B cell (primary cell): ENCODE measurements at regions not wholly inside any gene's neighbourhood (a gene's known extent, or its start where the extent isn't known, plus 50 kb on each side); places are given as distances from the start of the nearest gene placed in this dataset.
"Not testable (repeated sequence)": the region's sequence is repeated elsewhere in the genome, so short reads cannot be mapped to it uniquely, and the experiment has no call there.

Source experiments
- ATAC-seq: fragments of 200-7000 bp; cut with Tn5 transposase; one replicate; pipeline ENCODE4 v1.10.0; 2021; ENCODE audit warnings: low read depth, mild to moderate bottlenecking, moderate number of reproducible peaks, moderate library complexity
- CTCF ChIA-PET: fragments of 350-600 bp; sonication (Branson Sonifier 250); formaldehyde crosslinking; loops from one replicate; lab custom pipeline; 2021; ENCODE audit warnings: antibody characterized with exemption, inconsistent platforms; lab: Charles Lee
- POLR2A ChIA-PET: fragments of 350-600 bp; sonication (Branson Sonifier 250); formaldehyde crosslinking; loops from one replicate; lab custom pipeline; 2021; ENCODE audit warnings: antibody characterized with exemption; lab: Charles Lee
- DNase-seq: peaks from one replicate; pipeline ENCODE4 v3.0.0; 2013
- H2AFZ ChIP-seq: 2 replicates; pipeline ENCODE4 v1.6.1; 2012; ENCODE audit warnings: mild to moderate bottlenecking, low read depth, low read length; ENCODE audit not compliant: insufficient read depth, poor library complexity, severe bottlenecking
- H3K27ac ChIP-seq, 2 donors: 1 replicate in 1 of 2; 2 replicates in 1 of 2; pipeline ENCODE4 v1.5.1; 2012 to 2013; ENCODE audit warnings: low read length in 2 of 2, mild to moderate bottlenecking in 2 of 2, moderate library complexity in 1 of 2
- H3K27me3 ChIP-seq, 4 experiments: fragments of 200-600 bp in 1 of 4; sonication (generic) in 1 of 4; replicated peaks in 1 of 4; 1 replicate in 2 of 4; 2 replicates in 2 of 4; pipeline versions ENCODE4 v1.6.1 to v1.7.0; 2013 to 2016; ENCODE audit warnings: low read length in 3 of 4, mild to moderate bottlenecking in 2 of 4, mixed read lengths in 1 of 4, moderate library complexity in 1 of 4; ENCODE audit not compliant: insufficient read depth in 4 of 4, control insufficient read depth in 3 of 4; ENCODE audit errors: control extremely low read depth in 1 of 4
- H3K36me3 ChIP-seq, 2 experiments: replicated peaks in 1 of 2; 1 replicate in 1 of 2; 2 replicates in 1 of 2; pipeline versions ENCODE4 v1.6.1 to v1.7.1; 2013; ENCODE audit warnings: low read length in 1 of 2; ENCODE audit not compliant: insufficient read depth in 2 of 2, control insufficient read depth in 1 of 2; ENCODE audit errors: control extremely low read depth in 1 of 2, extremely low read depth in 1 of 2
- H3K4me1 ChIP-seq, 2 donors: fragments of 200-600 bp in 1 of 2; sonication (generic) in 1 of 2; 1 replicate in 1 of 2; 2 replicates in 1 of 2; pipeline versions ENCODE4 v1.5.1 to v1.6.1; 2013 to 2017; ENCODE audit warnings: low read length in 2 of 2; ENCODE audit not compliant: control insufficient read depth in 2 of 2, insufficient read depth in 2 of 2
- H3K4me2 ChIP-seq: replicated peaks from 2 replicates; pipeline ENCODE3; 2012; ENCODE audit warnings: mild to moderate bottlenecking, low read depth, low read length; ENCODE audit not compliant: poor library complexity, severe bottlenecking
- H3K4me3 ChIP-seq, 5 experiments: fragments of 200-600 bp in 1 of 5; sonication (generic) in 1 of 5; 1 replicate in 3 of 5; 2 replicates in 2 of 5; pipeline versions ENCODE4 v1.5.1 to v1.7.0; 2011 to 2016; ENCODE audit warnings: low read length in 4 of 5, mild to moderate bottlenecking in 4 of 5, low read depth in 2 of 5, control low read depth in 1 of 5, moderate library complexity in 1 of 5; ENCODE audit not compliant: insufficient read depth in 1 of 5; ENCODE audit errors: control extremely low read depth in 1 of 5, extremely low read depth in 1 of 5
- H3K79me2 ChIP-seq: fragments of 200-600 bp; sonication (generic); one replicate; pipeline ENCODE4 v1.6.0; 2016; ENCODE audit warnings: low read length; ENCODE audit not compliant: control insufficient read depth, insufficient read depth
- H3K9ac ChIP-seq: fragments of 200-600 bp; sonication (generic); 2 replicates; pipeline ENCODE4 v1.6.1; 2017; ENCODE audit warnings: mild to moderate bottlenecking, low read length, moderate library complexity
- H3K9me3 ChIP-seq, 3 donors: one replicate each; pipeline versions ENCODE4 v1.6.1 to v1.7.1; 2013; ENCODE audit warnings: low read length in 2 of 3; ENCODE audit not compliant: control insufficient read depth in 2 of 3, insufficient read depth in 1 of 3; ENCODE audit errors: control extremely low read depth in 1 of 3
- H4K20me1 ChIP-seq: 2 replicates; pipeline ENCODE4 v1.6.0; 2012; ENCODE audit warnings: mild to moderate bottlenecking, low read length; ENCODE audit not compliant: insufficient read depth, control insufficient read depth, poor library complexity, severe bottlenecking
- H3K27ac Mint-ChIP-seq: one replicate; pipeline ENCODE4 v1.8.0; 2021; ENCODE audit warnings: mixed read lengths
- H3K27me3 Mint-ChIP-seq: one replicate; pipeline ENCODE4 v1.8.0; 2021; ENCODE audit warnings: mixed read lengths
- H3K4me1 Mint-ChIP-seq: one replicate; pipeline ENCODE4 v1.8.0; 2021; ENCODE audit warnings: mixed read lengths
- H3K4me3 Mint-ChIP-seq: one replicate; pipeline ENCODE4 v1.8.0; 2021; ENCODE audit warnings: mixed read lengths
- H3K9me3 Mint-ChIP-seq: one replicate; pipeline ENCODE4 v1.8.0; 2022; ENCODE audit warnings: mixed read lengths; ENCODE audit not compliant: insufficient read depth
- WGBS: methylation state at CpG from one replicate; pipeline ENCODE4 v1.1.5; 2013; ENCODE audit warnings: missing lambda C conversion rate; ENCODE audit not compliant: insufficient coverage; 5-methylcytosine and 5-hydroxymethylcytosine counted together
- intact Hi-C: fragments of 100-400 bp; cut with micrococcal nuclease; formaldehyde crosslinking; loops from one replicate; pipeline ENCODE4 v1.10.0; 2022

DNA sequence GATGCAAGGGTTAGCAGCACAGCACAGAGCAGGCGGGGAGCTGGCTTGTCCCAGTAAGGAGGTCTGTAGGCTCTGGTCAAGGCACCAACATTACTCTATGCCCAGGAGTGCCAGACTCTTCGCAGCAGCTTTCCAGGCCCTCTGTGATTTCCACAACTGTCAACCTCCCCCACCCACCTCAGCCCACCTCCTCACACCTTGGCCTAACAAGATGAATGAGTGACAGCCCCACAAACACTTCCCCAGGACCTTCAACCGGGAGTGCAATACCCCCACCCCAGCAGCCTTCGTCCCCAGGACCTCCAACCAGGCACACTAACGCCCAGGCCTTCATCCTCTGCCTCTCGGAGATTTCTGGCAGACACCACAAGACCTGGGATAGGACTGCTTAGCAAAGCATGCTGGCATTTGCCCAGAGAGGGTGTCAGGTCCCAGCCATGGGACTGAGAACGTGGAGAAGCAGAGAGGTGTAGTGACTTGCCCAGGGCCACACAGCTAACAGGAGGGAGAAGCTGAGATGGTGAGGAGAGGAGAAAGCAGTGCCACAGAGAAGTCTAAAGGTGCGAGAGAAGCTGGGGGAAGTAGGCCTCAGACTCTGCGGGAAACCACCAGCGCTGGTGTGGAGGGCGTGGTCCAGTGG is 73.4 kb downstream of the KCNJ18 start:
- POLR2A ChIA-PET, H3K4me3 ChIP-seq, intact Hi-C loops, CTCF ChIA-PET, H3K79me2 ChIP-seq, H3K27me3 ChIP-seq, H3K4me1 ChIP-seq, DNase-seq, H3K9me3 Mint-ChIP-seq, H3K4me2 ChIP-seq, H3K27me3 Mint-ChIP-seq, ATAC-seq, H3K4me1 Mint-ChIP-seq, H3K9ac ChIP-seq, H3K4me3 Mint-ChIP-seq, H3K27ac ChIP-seq, H2AFZ ChIP-seq, H3K27ac Mint-ChIP-seq, H3K36me3 ChIP-seq, H4K20me1 ChIP-seq: not testable (repeated sequence)
- WGBS: 74% methylated on average over 7 of the region's 11 CpGs
- H3K9me3 ChIP-seq: peaks cover 0 to 33% (median 0%) of the 10 kb centered on the region in 3 donors

DNA sequence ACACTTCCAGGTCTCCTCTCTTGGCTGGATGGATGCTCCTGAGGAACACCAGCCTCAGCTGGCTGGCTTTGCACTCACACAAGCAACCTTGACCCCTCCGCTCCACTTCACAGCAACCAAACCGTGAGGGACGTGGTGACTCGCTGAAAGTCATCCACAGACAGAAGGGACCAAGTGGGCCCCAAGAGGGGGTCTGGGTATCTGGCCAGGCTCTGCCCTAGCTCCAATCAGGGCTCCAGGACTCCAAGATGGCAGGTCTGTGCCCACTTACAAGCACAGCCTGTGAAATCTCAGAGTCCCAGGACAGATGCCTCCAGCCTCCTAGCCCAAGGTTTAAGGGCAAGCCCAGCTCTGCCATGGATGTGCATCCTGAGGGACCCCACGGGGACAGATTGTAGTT is 74.2 kb downstream of the KCNJ18 start:
- H3K9ac ChIP-seq, intact Hi-C loops, H4K20me1 ChIP-seq, H3K27ac Mint-ChIP-seq, ATAC-seq, H3K4me2 ChIP-seq, H3K27me3 Mint-ChIP-seq, H3K4me3 ChIP-seq, H3K27ac ChIP-seq, POLR2A ChIA-PET, H3K36me3 ChIP-seq, H2AFZ ChIP-seq, CTCF ChIA-PET, H3K4me3 Mint-ChIP-seq, H3K27me3 ChIP-seq, H3K4me1 ChIP-seq, H3K79me2 ChIP-seq, H3K9me3 Mint-ChIP-seq, H3K4me1 Mint-ChIP-seq, DNase-seq: not testable (repeated sequence)
- WGBS: no CpG with 5 or more reads among the region's 5 CpGs
- H3K9me3 ChIP-seq: peaks cover 0 to 33% (median 0%) of the 10 kb centered on the region in 3 donors

GRCh38 chr17:21767162-21768156 is 75.1 kb downstream of the KCNJ18 start:
- H3K27ac Mint-ChIP-seq, H3K36me3 ChIP-seq, H3K4me2 ChIP-seq, H2AFZ ChIP-seq, H3K27me3 ChIP-seq, ATAC-seq, H3K27me3 Mint-ChIP-seq, intact Hi-C loops, H3K4me3 ChIP-seq, H3K79me2 ChIP-seq, H3K9me3 Mint-ChIP-seq, H3K4me1 ChIP-seq, H3K4me1 Mint-ChIP-seq, H3K9ac ChIP-seq, H3K4me3 Mint-ChIP-seq, H3K27ac ChIP-seq, POLR2A ChIA-PET, CTCF ChIA-PET, DNase-seq, H4K20me1 ChIP-seq: not testable (repeated sequence)
- 74% methylated on average over 6 of the region's 7 CpGs for WGBS
- H3K9me3 ChIP-seq: peaks cover 0 to 33% (median 0%) of the 10 kb centered on the region in 3 donors
